SHP77 (cell line): ENCODE measurements at regions not wholly inside any gene's neighbourhood (a gene's known extent, or its start where the extent isn't known, plus 50 kb on each side); places are given as distances from the start of the nearest gene placed in this dataset.

Experiments used
- DNase-seq, 2 experiments: peaks; one replicate each; lab custom pipeline; 2025; lab: John Stamatoyannopoulos, UW

DNA sequence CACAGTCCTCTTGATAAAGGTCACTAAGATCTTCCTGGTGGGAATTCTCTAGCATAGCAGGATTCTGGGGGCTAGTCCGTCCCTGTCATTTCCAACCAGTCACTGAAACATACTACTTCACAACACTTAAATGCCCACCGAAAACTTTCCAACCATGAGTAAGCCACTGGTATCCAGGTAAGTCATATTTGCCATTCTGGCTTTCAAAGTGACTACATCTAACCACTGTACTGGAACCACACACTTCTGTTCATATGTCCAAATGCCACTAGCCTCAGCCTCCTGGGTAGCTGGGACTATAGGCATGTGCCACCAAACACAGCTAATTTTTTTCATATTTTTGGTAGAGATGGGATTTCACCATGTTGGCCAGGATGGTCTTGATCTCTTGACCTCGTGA lies 64.3 kb upstream of the VANGL1 start:
- DNase-seq = no peak

- no peak for DNase-seq
Measured at GRCh38 chr1:115575661-115576060, 66.1 kb upstream of the VANGL1 start.

GRCh38 chr1:115572710-115573109 lies 69.1 kb upstream of the VANGL1 start:
- DNase-seq = no peak

GRCh38 chr1:115567431-115567830 lies 74.3 kb upstream of the VANGL1 start:
- no peak for DNase-seq

DNA sequence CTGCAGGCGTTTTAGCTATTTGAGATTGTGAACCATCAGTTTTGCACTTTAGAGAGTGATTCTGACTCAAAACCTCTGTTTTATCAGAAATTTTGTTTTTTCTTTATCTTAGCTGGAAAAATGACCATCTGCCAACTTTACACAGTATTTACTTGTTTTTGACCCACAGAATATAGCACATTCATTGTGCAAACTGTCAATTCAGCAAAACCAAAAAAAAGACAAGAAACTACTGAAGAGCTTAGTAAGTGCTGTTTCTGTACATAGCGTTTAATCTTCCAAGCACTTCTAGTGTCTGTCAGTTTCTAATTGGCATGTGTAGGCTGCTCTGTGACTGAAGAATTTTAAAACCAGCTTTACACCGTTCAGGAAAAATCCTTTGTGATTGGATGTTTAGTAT lies 76.0 kb upstream of the VANGL1 start:
- DNase-seq = no peak

DNA sequence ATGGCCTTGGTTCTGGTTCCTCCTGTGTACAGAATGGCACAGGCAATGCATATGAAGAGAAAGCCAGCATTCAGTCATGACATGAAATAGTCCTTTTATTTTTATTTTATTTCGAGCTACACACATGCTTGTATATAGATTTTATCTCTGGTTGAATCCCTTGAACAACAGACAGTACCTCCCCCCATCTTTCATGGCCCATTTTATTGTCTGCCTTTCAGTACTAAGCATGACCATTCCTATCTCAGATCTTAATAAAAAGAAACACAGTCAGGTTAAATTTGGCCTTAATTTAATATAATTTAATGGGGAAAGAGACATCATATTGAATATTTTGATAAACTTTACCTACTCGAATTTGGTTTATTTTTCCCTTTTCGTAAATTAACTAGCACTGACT lies 76.4 kb upstream of the VANGL1 start:
- DNase-seq = no peak

GRCh38 chr1:115564201-115564600 lies 77.6 kb upstream of the VANGL1 start:
- no peak for DNase-seq

GRCh38 chr1:115560027-115560426 lies 81.7 kb upstream of the VANGL1 start:
- DNase-seq = no peak

- no peak for DNase-seq
Measured at GRCh38 chr1:115558275-115558674, 83.5 kb upstream of the VANGL1 start.

DNA sequence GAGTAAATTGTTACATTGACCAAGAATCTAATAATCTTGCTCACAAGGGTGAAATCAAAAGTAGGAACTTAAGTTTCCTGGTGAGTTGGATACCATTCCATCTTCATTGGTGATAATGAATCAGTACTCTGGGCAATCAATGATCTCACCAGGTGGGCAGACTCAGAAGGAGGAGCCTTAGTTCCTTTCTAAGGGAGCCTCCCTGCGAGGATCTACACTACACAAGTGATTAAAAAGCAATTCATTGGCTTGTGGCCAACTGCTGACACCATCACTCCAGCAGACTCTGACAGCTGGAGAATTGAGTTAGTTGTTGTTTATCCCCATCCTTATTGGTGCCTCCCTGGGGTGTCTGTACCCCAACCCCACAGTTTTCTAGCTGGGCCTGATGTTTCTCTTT lies 84.1 kb upstream of the VANGL1 start:
- DNase-seq = no peak

- no peak for DNase-seq
Measured at GRCh38 chr1:115556236-115556635, 85.5 kb upstream of the VANGL1 start.

- no peak for DNase-seq
Measured at GRCh38 chr1:115555446-115555845, 86.3 kb upstream of the VANGL1 start.

DNA sequence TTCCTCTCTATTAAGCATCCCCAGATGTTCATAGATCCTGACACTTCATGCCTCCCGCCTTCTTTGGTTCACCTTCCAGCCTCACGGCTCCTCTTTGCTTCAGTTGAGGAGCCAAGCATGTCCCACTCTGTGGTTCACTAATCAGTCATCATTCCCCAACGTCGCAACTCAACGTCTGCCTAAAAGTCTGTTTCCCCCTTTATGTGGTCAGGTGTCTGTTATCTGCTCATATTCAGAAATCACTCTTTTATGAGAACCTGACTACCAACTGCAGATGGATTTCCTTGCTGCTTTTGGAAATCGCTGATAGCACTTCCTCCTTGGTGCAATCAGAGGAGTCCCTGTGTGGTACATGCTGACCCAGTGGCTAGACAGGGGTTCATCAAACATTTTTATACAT lies 94.1 kb upstream of the VANGL1 start:
- no peak for DNase-seq

GRCh38 chr1:115546846-115547245 lies 94.9 kb upstream of the VANGL1 start:
- no peak for DNase-seq

GRCh38 chr1:115545791-115546733 lies 95.7 kb upstream of the VANGL1 start:
- DNase-seq = peak; percentile 12 to 29

DNA sequence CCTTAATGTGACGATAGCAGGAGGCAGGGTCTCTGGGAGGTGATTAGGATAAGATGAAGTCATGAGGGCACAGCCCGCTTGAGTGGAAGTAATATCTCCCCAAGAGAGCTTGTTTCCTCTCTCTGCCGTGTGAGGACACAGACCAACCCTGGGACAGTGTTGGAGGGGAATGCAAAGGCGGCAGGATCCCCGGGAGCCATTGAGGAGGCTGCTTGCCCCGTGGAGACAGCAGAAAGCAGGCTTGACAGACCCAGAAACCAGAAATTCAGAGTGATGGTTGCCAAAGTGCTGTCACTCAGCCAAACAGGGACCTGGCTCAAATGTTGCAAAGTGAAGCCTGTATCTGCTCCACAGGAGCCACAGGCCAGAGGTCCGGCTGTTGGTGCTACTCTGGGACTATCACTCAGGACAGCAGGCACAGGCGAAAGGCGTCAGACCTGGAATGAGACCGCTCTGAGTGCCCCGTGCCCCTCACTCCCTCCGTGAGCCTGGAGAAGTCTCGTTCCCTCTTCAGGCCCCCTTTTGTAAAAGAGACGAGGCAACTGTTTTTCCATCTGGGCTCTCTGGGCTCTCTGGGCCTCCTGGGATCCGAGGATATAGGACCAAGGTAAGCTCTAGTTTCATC lies 96.6 kb upstream of the VANGL1 start:
- DNase-seq = no peak

- DNase-seq = no peak
Measured at GRCh38 chr1:115544131-115544530, 97.6 kb upstream of the VANGL1 start.

DNA sequence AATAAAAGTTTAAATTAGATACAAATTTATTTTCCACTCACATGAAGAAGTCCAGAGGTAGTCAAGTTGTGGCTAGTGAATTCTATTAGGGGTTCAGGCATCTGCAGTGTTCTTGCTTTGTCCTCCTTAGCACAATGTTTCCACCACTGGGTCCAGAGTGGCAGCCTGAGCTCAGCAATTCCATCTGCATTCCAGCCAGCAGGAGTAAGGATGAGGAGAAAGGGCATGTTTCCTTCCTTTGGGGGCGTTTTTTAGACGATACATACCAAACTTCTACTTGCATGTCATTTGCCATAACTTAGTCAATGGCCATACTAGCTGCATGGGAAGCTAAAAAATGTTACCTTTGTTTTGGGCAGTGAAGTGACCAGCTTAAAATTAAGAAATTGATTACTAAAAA lies 98.5 kb upstream of the VANGL1 start:
- DNase-seq = no peak

DNA sequence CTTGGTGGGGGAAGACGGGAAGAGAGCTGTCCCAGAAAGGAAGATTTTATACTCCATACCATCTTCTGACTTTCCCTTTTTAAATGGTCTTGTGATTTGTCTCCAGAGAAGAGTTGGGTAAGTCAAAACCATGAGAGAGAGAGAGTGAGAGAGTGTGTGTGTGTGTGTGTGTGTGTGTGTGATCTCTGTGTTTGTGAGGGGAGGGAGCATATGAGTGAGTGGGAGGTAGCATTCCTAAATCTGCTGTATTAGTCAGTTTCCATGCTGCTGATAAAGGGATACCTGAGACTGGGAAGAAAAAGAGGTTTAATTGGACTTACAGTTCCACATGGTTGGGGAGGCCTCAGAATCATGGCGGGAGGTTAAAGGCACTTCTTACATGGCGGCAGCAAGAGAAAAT lies 102.0 kb upstream of the VANGL1 start:
- DNase-seq = no peak

DNA sequence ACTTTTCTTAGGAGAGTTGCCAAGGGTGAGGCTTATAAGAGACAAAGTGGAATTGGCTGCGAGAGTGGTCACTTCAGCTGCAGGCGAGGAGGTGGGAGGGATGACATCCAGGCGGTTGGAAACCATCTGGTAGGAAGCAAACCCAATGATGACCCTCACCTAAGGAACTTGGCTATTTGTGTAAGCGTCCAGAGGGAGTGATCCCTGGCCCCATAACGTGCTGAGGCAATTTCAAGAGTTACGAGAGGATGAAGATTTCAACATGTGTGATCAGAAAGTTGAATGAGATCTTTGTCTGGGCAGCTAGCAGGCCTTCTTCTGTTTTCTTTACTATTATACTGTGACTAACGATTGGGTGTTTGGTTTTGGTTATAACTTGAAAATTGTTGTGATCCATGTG lies 102.7 kb upstream of the VANGL1 start:
- no peak for DNase-seq

DNA sequence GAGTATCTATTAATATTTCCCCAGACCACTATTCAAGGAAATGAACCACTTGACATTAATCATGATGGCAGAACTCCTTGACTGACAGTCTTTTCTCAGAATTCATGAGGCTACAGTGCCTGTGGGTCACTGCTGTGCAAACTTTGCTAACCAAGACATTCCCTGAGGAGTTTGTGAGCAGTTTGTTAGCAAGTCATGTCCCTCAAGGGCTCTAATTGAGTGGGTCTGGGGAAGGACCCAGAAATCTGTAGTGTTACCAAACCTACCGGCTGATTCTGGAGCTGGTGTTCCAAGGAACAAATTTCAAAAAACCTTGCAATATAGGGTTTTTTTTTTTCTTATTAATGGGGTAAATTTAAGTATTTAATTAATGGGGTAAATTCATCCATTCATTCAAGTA lies 103.2 kb upstream of the VANGL1 start:
- no peak for DNase-seq

DNA sequence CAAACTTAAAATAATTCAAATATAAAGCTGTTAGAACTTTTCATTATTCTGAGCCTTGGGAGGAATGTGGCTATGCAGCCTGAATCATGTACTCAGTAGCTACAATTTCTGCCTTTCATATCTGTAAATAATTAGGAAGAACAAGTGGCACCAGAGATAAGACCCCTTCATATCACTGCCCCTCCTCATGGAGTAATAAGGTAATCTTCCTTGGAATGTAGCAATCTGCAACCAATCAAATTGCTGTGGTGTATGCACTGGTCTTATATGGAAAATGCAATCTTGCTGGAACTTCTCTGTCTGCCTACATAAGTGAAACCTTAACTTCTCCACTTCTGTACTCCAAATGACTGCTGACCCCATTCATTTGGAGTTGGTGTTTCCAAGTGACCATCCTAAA lies 104.4 kb upstream of the VANGL1 start:
- no peak for DNase-seq

DNA sequence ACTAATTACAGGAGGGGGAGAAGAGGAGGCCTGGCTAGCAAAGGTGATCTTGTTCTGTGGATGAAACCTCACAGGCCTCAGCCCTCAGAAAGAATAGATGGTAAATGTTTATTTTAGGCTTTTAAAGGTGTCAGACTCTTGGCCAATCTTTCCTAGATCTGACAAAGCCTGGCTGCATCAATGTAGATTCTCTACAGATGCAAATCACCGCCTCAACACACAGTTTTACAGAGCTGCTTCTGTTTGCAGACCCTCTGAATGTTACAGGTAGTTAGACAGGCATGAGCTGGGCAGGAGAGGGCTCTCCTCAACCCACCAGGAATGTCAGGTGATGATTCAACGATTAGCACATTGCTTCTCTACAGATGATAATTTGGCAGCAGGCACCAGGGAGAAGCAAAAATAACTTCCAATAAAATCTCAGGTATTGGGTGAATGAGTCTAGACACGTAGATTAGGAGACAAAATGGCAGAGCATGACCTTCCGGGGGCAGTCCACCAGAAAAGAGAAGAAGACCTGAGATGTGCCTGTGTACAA lies 105.4 kb upstream of the VANGL1 start:
- no peak for DNase-seq
